C4-2B (cell line): ENCODE measurements at regions not wholly inside any gene's neighbourhood (a gene's known extent, or its start where the extent isn't known, plus 50 kb on each side); places are given as distances from the start of the nearest gene placed in this dataset.

Source experiments
- ZFX ChIP-seq: fragments of 450-650 bp; IDR thresholded peaks from 2 replicates; pipeline ENCODE4 v1.6.1; 2017
- TF ChIP-seq, protein P1 (sequence below): fragments of 450-650 bp; conservative IDR thresholded peaks from 2 replicates; pipeline ENCODE4 v1.5.1; 2017; ENCODE audit warnings: mild to moderate bottlenecking

DNA sequence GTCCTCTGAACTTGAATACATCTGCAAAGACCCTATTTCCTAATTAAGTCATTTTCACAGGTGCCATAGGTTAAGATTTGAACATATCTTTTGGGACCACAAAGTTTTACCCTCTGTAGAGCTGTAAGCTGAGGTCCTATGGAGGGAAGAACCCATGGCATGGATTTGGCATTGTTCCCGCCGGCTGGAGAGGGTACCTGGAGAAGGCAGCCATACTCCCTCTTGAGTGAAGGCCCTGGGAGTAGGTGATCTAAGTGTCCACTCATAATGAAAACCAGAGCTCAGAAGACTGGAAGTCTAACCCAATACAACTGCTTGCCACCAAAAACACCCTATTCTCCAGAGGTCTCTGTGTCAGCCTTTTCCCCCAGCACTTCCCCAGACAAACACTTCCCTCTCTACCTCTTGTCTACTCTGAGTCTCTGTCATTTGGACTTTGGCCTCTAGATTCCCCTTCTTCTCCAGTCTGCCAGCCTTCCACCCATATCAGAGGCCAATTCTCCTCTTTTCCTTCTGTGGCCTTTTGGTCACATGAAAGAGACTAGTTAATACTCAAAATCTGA lies 363.9 kb downstream of the MAFB start:
- TF ChIP-seq, protein P1, sequence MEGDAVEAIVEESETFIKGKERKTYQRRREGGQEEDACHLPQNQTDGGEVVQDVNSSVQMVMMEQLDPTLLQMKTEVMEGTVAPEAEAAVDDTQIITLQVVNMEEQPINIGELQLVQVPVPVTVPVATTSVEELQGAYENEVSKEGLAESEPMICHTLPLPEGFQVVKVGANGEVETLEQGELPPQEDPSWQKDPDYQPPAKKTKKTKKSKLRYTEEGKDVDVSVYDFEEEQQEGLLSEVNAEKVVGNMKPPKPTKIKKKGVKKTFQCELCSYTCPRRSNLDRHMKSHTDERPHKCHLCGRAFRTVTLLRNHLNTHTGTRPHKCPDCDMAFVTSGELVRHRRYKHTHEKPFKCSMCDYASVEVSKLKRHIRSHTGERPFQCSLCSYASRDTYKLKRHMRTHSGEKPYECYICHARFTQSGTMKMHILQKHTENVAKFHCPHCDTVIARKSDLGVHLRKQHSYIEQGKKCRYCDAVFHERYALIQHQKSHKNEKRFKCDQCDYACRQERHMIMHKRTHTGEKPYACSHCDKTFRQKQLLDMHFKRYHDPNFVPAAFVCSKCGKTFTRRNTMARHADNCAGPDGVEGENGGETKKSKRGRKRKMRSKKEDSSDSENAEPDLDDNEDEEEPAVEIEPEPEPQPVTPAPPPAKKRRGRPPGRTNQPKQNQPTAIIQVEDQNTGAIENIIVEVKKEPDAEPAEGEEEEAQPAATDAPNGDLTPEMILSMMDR = no peak
- TF ChIP-seq ZFX = no peak
